Astrocyte of the hippocampus (primary cell): ENCODE measurements at regions not wholly inside any gene's neighbourhood (a gene's known extent, or its start where the extent isn't known, plus 50 kb on each side); places are given as distances from the start of the nearest gene placed in this dataset.
"Not testable (repeated sequence)": the region's sequence is repeated elsewhere in the genome, so short reads cannot be mapped to it uniquely, and the experiment has no call there.

Experiments
- DNase-seq: peaks from one replicate; pipeline ENCODE4 v3.0.0; 2011; ENCODE audit warnings: low read depth, low spot score

GRCh38 chr3:178137831-178138230 is 398.4 kb upstream of the KCNMB2 start:
- DNase-seq = no peak

- DNase-seq = no peak
Observed at GRCh38 chr3:178139116-178139515, 397.1 kb upstream of the KCNMB2 start.

- peak; percentile 67 for DNase-seq
Observed at GRCh38 chr3:178140531-178141304, 395.5 kb upstream of the KCNMB2 start.

GRCh38 chr3:178141305-178141684 is 394.9 kb upstream of the KCNMB2 start:
- DNase-seq = not testable (repeated sequence)

GRCh38 chr3:178146406-178146831 is 389.8 kb upstream of the KCNMB2 start:
- DNase-seq = peak; percentile 58

- DNase-seq = no peak
Observed at GRCh38 chr3:178147001-178147400, 389.2 kb upstream of the KCNMB2 start.

GRCh38 chr3:178152031-178152806 is 384.0 kb upstream of the KCNMB2 start:
- DNase-seq = no peak

GRCh38 chr3:178152988-178153387 is 383.2 kb upstream of the KCNMB2 start:
- DNase-seq = no peak

- no peak for DNase-seq
Observed at GRCh38 chr3:178155521-178155920, 380.7 kb upstream of the KCNMB2 start.

- no peak for DNase-seq
Observed at GRCh38 chr3:178156301-178156700, 379.9 kb upstream of the KCNMB2 start.

- DNase-seq = no peak
Observed at GRCh38 chr3:178159691-178160220, 376.5 kb upstream of the KCNMB2 start.

- DNase-seq = no peak
Observed at GRCh38 chr3:178169421-178169820, 366.8 kb upstream of the KCNMB2 start.

- DNase-seq = peak; percentile 47
Observed at GRCh38 chr3:178170698-178171535, 365.3 kb upstream of the KCNMB2 start.

- no peak for DNase-seq
Observed at GRCh38 chr3:178172121-178172520, 364.1 kb upstream of the KCNMB2 start.

- no peak for DNase-seq
Observed at GRCh38 chr3:178174201-178174915, 361.9 kb upstream of the KCNMB2 start.

GRCh38 chr3:178181088-178181487 is 355.1 kb upstream of the KCNMB2 start:
- DNase-seq = no peak

- DNase-seq = no peak
Observed at GRCh38 chr3:178181784-178182183, 354.5 kb upstream of the KCNMB2 start.

- no peak for DNase-seq
Observed at GRCh38 chr3:178182337-178182779, 353.9 kb upstream of the KCNMB2 start.

- no peak for DNase-seq
Observed at GRCh38 chr3:178184833-178185232, 351.4 kb upstream of the KCNMB2 start.

- DNase-seq = no peak
Observed at GRCh38 chr3:178186666-178187065, 349.6 kb upstream of the KCNMB2 start.

- no peak for DNase-seq
Observed at GRCh38 chr3:178189854-178190253, 346.4 kb upstream of the KCNMB2 start.
